ENCODE measurements at regions not wholly inside any gene's neighbourhood (a gene's known extent, or its start where the extent isn't known, plus 50 kb on each side); places are given as distances from the start of the nearest gene placed in this dataset.

DNA sequence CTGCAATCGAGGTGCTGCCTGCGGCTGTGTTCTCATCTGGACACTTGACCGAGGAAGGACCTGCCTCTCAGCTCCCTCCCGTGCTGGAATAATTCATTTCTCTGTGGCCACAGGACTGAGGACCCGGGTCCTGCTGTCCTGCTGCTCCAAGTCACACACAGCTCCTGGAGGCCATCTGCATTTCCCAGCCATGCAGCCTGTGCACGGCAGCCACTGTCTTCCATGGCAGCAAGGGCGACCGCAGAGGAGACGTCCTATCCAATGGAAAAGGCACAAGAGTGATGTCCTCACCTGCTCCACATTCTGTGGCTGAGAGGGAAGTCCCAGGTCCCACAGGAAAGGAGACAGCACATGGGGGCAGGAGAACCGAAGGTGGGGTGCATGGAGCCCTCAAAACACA lies 495.8 kb downstream of the BRD1 start:
- Histone ChIP-seq H3K4me1 (ENCODE audit: control insufficient read depth in 1 of 2, low read depth in 2 of 2) (no peaks in the 10 kb centered on the region), H3K36me3 (no peaks in the 10 kb centered on the region), H3K9me3 (peaks cover 4% of the 10 kb centered on the region), H3K27me3 (replicated peaks; ENCODE audit: insufficient read depth) (no peaks in the 10 kb centered on the region), H3K4me3 (no peak overlapping the region), H3K27ac (no peak overlapping the region)
- ATAC-seq (ENCODE audit: insufficient number of reproducible peaks, low FRiP score, low read depth) (no peak), DNase-seq (ENCODE audit: low spot score) (no peak)
- TF ChIP-seq, protein P1, sequence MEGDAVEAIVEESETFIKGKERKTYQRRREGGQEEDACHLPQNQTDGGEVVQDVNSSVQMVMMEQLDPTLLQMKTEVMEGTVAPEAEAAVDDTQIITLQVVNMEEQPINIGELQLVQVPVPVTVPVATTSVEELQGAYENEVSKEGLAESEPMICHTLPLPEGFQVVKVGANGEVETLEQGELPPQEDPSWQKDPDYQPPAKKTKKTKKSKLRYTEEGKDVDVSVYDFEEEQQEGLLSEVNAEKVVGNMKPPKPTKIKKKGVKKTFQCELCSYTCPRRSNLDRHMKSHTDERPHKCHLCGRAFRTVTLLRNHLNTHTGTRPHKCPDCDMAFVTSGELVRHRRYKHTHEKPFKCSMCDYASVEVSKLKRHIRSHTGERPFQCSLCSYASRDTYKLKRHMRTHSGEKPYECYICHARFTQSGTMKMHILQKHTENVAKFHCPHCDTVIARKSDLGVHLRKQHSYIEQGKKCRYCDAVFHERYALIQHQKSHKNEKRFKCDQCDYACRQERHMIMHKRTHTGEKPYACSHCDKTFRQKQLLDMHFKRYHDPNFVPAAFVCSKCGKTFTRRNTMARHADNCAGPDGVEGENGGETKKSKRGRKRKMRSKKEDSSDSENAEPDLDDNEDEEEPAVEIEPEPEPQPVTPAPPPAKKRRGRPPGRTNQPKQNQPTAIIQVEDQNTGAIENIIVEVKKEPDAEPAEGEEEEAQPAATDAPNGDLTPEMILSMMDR (IDR thresholded peaks at IDR 0.05), result no peak

DNA sequence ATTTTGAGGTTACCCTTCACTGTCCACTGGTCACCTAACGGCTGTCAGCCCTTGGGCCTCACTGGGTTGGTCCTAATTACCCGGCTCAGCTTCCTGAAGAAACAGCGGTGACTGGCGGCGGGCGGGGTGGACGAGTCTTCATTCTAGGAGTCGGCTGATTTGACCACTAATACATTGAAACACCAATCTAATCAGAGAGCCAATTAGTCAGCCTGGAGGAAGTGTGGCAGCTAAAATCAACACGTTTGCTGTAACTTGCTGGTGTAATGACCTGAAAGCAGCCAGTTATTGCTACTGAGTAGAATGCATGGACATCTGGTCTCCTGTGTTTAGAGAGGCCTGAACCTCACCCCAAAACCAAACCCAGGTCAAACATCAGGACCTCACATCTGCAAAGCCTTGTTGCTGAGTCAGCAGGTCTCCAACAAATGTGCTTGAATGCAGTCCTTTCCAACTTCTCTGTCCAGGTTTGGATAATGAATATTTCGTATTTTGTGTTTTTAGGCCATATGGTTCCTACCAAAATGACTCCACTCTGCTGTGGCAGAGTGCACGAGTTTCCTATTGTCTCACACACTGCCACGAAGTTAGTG lies 496.4 kb downstream of the BRD1 start:
- Histone ChIP-seq H3K36me3 (no peaks in the 10 kb centered on the region), H3K27ac (no peak overlapping the region), H3K4me1 (ENCODE audit: control insufficient read depth in 1 of 2, low read depth in 2 of 2) (no peaks in the 10 kb centered on the region), H3K4me3 (no peak overlapping the region), H3K9me3 (peaks cover 6% of the 10 kb centered on the region), H3K27me3 (replicated peaks; ENCODE audit: insufficient read depth) (no peaks in the 10 kb centered on the region)
- ATAC-seq (ENCODE audit: insufficient number of reproducible peaks, low FRiP score, low read depth) (no peak), DNase-seq (ENCODE audit: low spot score) (no peak)
- TF ChIP-seq, protein P1 (IDR thresholded peaks at IDR 0.05), result no peak

DNA sequence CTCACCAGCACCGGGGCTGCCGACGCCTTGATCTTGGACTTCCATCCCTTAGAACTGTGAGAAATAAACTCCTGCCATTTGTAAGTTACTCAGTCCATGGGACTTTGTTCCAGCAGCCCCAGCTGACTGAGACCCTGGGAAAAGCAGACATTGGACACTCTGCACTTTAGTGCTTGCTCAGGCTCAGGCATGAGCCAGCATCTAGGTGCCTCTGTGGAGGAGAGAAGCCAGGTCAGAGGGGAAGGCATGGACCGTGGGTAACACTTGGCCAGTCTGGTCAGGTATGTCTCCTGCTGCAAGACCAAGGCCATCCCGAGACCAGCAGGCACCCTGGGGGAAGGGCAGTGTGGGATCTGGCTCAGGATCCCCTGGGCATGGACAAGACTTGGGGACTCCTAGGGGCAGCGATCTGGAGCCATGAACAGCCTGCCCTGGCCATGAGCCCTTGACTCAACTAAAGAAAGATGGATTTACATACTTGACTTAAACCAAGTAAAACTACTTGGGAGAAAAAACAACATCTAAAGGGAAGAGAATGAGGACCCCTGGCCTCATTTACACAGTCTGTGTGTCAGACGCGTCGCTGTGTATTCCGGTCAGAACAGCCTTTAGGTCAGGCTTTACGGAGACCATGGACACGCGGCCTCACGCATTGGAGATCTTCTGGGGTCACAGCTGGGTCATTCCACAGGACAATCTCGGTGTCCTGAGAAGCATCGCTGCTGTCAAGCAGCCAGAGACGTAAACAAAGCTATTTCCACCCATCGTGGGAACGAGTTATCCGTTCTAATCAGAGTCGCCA lies 497.1 kb downstream of the BRD1 start:
- DNase-seq (ENCODE audit: low spot score) (no peak), ATAC-seq (ENCODE audit: insufficient number of reproducible peaks, low FRiP score, low read depth) (no peak)
- Histone ChIP-seq H3K9me3 (peaks cover 6% of the 10 kb centered on the region), H3K27me3 (replicated peaks; ENCODE audit: insufficient read depth) (no peaks in the 10 kb centered on the region), H3K4me3 (no peak overlapping the region), H3K4me1 (ENCODE audit: control insufficient read depth in 1 of 2, low read depth in 2 of 2) (no peaks in the 10 kb centered on the region), H3K27ac (no peak overlapping the region), H3K36me3 (no peaks in the 10 kb centered on the region)
- TF ChIP-seq, protein P1 (IDR thresholded peaks at IDR 0.05), result no peak

DNA sequence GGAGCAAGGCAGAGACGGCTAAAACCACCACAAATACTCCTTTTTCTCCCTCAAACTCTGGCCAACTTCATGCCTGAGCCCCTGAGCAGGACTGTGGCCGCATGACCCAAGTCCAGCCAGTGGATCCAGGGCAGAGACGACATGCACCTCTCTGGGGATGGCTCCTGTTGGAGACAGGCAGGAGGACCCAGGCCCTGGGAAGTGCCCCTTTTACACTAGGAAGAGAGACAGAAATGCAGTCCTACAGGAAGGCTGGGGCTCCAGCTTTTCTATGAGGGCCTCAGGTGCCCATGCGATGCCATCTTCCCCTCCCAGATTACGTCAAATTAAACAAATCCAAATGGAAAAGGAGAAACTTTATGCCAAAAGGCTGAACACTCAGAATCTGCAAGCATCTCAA lies 498.0 kb downstream of the BRD1 start:
- Histone ChIP-seq H3K27me3 (replicated peaks; ENCODE audit: insufficient read depth) (no peaks in the 10 kb centered on the region), H3K36me3 (no peaks in the 10 kb centered on the region), H3K4me1 (ENCODE audit: control insufficient read depth in 1 of 2, low read depth in 2 of 2) (no peaks in the 10 kb centered on the region), H3K9me3 (peaks cover 6% of the 10 kb centered on the region), H3K27ac (no peak overlapping the region), H3K4me3 (no peak overlapping the region)
- DNase-seq (ENCODE audit: low spot score) (no peak), ATAC-seq (ENCODE audit: insufficient number of reproducible peaks, low FRiP score, low read depth) (no peak)
- TF ChIP-seq, protein P1 (IDR thresholded peaks at IDR 0.05), result no peak

DNA sequence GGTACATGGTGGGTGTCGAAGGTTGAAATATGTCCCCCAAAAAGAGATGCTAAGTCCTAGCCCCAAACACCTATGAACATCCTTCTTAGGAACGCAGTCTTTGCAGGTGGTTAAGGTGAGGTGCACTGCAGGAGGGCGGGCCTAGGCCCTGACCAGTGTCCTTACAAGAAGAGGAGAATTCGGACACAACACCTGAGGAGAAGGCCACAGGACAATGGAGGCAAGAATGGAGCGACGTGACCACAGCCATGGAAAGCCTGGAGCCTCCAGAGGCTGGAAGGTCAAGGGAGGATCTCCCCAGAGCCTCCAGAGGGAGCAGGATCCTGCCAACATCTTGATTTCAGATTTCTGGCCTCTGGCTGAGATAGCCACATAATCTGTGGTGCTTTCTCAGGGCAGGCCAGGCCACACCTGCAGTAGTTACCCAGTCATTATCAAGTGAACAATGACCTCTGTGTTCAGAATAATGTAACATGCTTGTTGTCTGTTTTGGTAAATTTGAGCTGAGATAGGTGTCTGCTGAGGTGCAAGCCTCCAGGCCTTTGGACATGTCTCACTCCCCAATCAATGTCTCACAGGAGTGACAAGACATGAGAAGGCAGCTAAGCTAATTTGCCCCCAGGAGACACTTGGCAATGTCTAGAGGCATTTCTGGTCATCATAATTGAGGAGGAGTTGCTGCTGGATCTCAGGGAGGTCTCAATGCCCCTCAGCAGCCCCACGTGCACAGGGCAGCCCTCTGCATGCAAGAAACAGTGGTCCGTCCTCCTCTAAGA lies 498.9 kb downstream of the BRD1 start:
- TF ChIP-seq, protein P1 (IDR thresholded peaks at IDR 0.05), result no peak
- Histone ChIP-seq H3K36me3 (no peaks in the 10 kb centered on the region), H3K4me3 (no peak overlapping the region), H3K9me3 (peaks cover 6% of the 10 kb centered on the region), H3K27ac (no peak overlapping the region), H3K27me3 (replicated peaks; ENCODE audit: insufficient read depth) (no peaks in the 10 kb centered on the region), H3K4me1 (ENCODE audit: control insufficient read depth in 1 of 2, low read depth in 2 of 2) (no peaks in the 10 kb centered on the region)
- DNase-seq (ENCODE audit: low spot score) (no peak), ATAC-seq (ENCODE audit: insufficient number of reproducible peaks, low FRiP score, low read depth) (no peak)
